IMR-90 (cell line): ENCODE measurements at regions not wholly inside any gene's neighbourhood (a gene's known extent, or its start where the extent isn't known, plus 50 kb on each side); places are given as distances from the start of the nearest gene placed in this dataset.

Experiments used
- ATAC-seq: fragments of 200-7000 bp; cut with Tn5 transposase; 2 replicates; pipeline ENCODE4 v1.9.1; 2020; ENCODE audit warnings: low read depth, mild to moderate bottlenecking, moderate library complexity
- BruUV-seq: library from RNA; stranded (reverse); fragments of 400-500 nt; replicated peaks from 2 replicates; lab custom pipeline; 2021; lab: Mats Ljungman, UMichigan
- CTCF ChIA-PET: fragments of 300-600 bp; formaldehyde crosslinking; extraction: SDS; loops from one replicate; lab custom pipeline; 2021; ENCODE audit warnings: antibody characterized with exemption; lab: Yijun Ruan, JAX
- POLR2A ChIA-PET: fragments of 300-600 bp; sonication (Branson Sonifier 250); formaldehyde crosslinking; loops from one replicate; lab custom pipeline; 2022; ENCODE audit warnings: antibody characterized with exemption; ENCODE audit not compliant: unreplicated experiment; lab: Charles Lee
- DNase-seq: peaks from one replicate; pipeline ENCODE4 v3.0.0; 2013
- H2AFZ ChIP-seq: replicated peaks from 2 replicates; pipeline ENCODE3; 2013; ENCODE audit warnings: low read length, mild to moderate bottlenecking; ENCODE audit not compliant: poor library complexity
- H2AK5ac ChIP-seq: 2 replicates; pipeline ENCODE4 v1.6.1; 2013; ENCODE audit warnings: low read depth, low read length, inconsistent platforms
- H2AK9ac ChIP-seq: replicated peaks from 2 replicates; pipeline ENCODE3; 2013; ENCODE audit warnings: mild to moderate bottlenecking, low read depth, low read length, moderate library complexity; ENCODE audit not compliant: poor library complexity
- H2BK120ac ChIP-seq: 2 replicates; pipeline ENCODE4 v1.6.1; 2013; ENCODE audit warnings: low read depth, low read length, inconsistent platforms
- H2BK15ac ChIP-seq: 3 replicates; pipeline ENCODE4 v1.6.1; 2013; ENCODE audit warnings: low read depth, low read length, inconsistent platforms
- H2BK20ac ChIP-seq: 2 replicates; pipeline ENCODE4 v1.6.1; 2013; ENCODE audit warnings: low read depth, mild to moderate bottlenecking, inconsistent platforms, low read length, moderate library complexity
- H2BK5ac ChIP-seq: 2 replicates; pipeline ENCODE4 v1.6.1; 2013; ENCODE audit warnings: mild to moderate bottlenecking, low read depth, low read length, inconsistent platforms; ENCODE audit not compliant: poor library complexity, severe bottlenecking
- H3K14ac ChIP-seq: replicated peaks from 2 replicates; pipeline ENCODE4 v1.6.1; 2013; ENCODE audit warnings: low read depth, low read length, inconsistent platforms
- H3K18ac ChIP-seq: 2 replicates; pipeline ENCODE4 v1.6.1; 2013; ENCODE audit warnings: low read depth, low read length, control low read depth
- H3K23ac ChIP-seq: 2 replicates; pipeline ENCODE4 v1.6.1; 2013; ENCODE audit warnings: low read depth, low read length, inconsistent platforms
- H3K27ac ChIP-seq: 2 replicates; pipeline ENCODE4 v1.5.1; 2013; ENCODE audit warnings: mild to moderate bottlenecking, control low read depth, low read length; ENCODE audit not compliant: insufficient read depth
- H3K27me3 ChIP-seq: 2 replicates; pipeline ENCODE4 v1.6.1; 2013; ENCODE audit warnings: low read length; ENCODE audit not compliant: control insufficient read depth, insufficient read depth
- H3K36me3 ChIP-seq: 2 replicates; pipeline ENCODE4 v1.6.1; 2013; ENCODE audit warnings: low read length, mixed read lengths; ENCODE audit not compliant: control insufficient read depth, insufficient read depth
- H3K4ac ChIP-seq: 2 replicates; pipeline ENCODE4 v1.6.1; 2013; ENCODE audit warnings: low read depth, low read length, inconsistent platforms
- H3K4me1 ChIP-seq: 2 replicates; pipeline ENCODE4 v1.6.1; 2013; ENCODE audit warnings: low read length, mixed read lengths; ENCODE audit not compliant: control insufficient read depth, insufficient read depth
- H3K4me2 ChIP-seq: 2 replicates; pipeline ENCODE4 v1.6.1; 2013; ENCODE audit warnings: low read depth, mild to moderate bottlenecking, control low read depth, low read length, moderate library complexity
- H3K4me3 ChIP-seq: 2 replicates; pipeline ENCODE4 v1.5.1; 2013; ENCODE audit warnings: low read depth, mild to moderate bottlenecking, control low read depth, low read length, moderate library complexity; ENCODE audit not compliant: insufficient read depth
- H3K56ac ChIP-seq: 2 replicates; pipeline ENCODE4 v1.6.1; 2013; ENCODE audit warnings: low read length, inconsistent platforms; ENCODE audit not compliant: insufficient read depth; ENCODE audit errors: extremely low read depth
- H3K79me1 ChIP-seq, 2 experiments: 2 replicates each; pipeline ENCODE4 v1.6.1; 2013; ENCODE audit warnings: low read length in 2 of 2, inconsistent platforms in 1 of 2, low read depth in 1 of 2
- H3K9ac ChIP-seq: 2 replicates; pipeline ENCODE4 v1.6.1; 2013; ENCODE audit warnings: low read depth, low read length, control low read depth
- H3K9me1 ChIP-seq: 2 replicates; pipeline ENCODE4 v1.6.1; 2013; ENCODE audit warnings: low read length, inconsistent platforms; ENCODE audit not compliant: insufficient read depth
- H3K9me3 ChIP-seq: 2 replicates; pipeline ENCODE4 v1.6.1; 2013; ENCODE audit warnings: low read length; ENCODE audit not compliant: control insufficient read depth, insufficient read depth
- H4K20me1 ChIP-seq: 2 replicates; pipeline ENCODE4 v1.6.1; 2013; ENCODE audit warnings: low read length, inconsistent platforms; ENCODE audit not compliant: insufficient read depth
- H4K5ac ChIP-seq: 2 replicates; pipeline ENCODE4 v1.6.1; 2013; ENCODE audit warnings: mild to moderate bottlenecking, low read depth, low read length, control low read depth
- H4K8ac ChIP-seq, 2 experiments: 2 replicates each; pipeline ENCODE4 v1.6.1; 2013; ENCODE audit warnings: low read depth in 2 of 2, low read length in 2 of 2, control low read depth in 1 of 2, inconsistent platforms in 1 of 2
- H4K91ac ChIP-seq: 2 replicates; pipeline ENCODE4 v1.6.1; 2013; ENCODE audit warnings: low read depth, low read length, inconsistent platforms; ENCODE audit not compliant: insufficient read depth
- BHLHE40 ChIP-seq: fragments of 150-350 bp; IDR thresholded peaks from 2 replicates; pipeline ENCODE4 v1.6.1; 2016; ENCODE audit warnings: mild to moderate bottlenecking, low read depth, low read length
- CHD1 ChIP-seq: IDR thresholded peaks from 2 replicates; pipeline ENCODE4 v1.6.1; 2012; ENCODE audit warnings: low read depth, low read length, improper control_type of control experiment
- CTCF ChIP-seq: conservative IDR thresholded peaks from 2 replicates; pipeline ENCODE4 v1.5.1; 2012; ENCODE audit warnings: mild to moderate bottlenecking, low read depth, low read length, improper control_type of control experiment
- FOS ChIP-seq: fragments of 150-350 bp; IDR thresholded peaks from 2 replicates; pipeline ENCODE4 v1.6.1; 2016; ENCODE audit warnings: low read depth, low read length
- MAFK ChIP-seq: IDR thresholded peaks from 2 replicates; pipeline ENCODE4 v1.6.1; 2012; ENCODE audit warnings: low read depth, low read length, improper control_type of control experiment
- MXI1 ChIP-seq: IDR thresholded peaks from 2 replicates; pipeline ENCODE4 v1.6.1; 2012; ENCODE audit warnings: low read depth, mild to moderate bottlenecking, low read length, moderate library complexity, borderline replicate concordance
- NFE2L2 ChIP-seq: fragments of 150-350 bp; IDR thresholded peaks from 2 replicates; pipeline ENCODE4 v1.6.1; 2016; ENCODE audit warnings: low read depth, mild to moderate bottlenecking, low read length
- POLR2A ChIP-seq: IDR thresholded peaks from 2 replicates; pipeline ENCODE4 v1.6.1; 2012; ENCODE audit warnings: mild to moderate bottlenecking, low read depth, low read length
- RCOR1 ChIP-seq: IDR thresholded peaks from 2 replicates; pipeline ENCODE4 v1.6.1; 2012; ENCODE audit warnings: mild to moderate bottlenecking, low read length, improper control_type of control experiment; ENCODE audit not compliant: insufficient replicate concordance
- RFX5 ChIP-seq: IDR thresholded peaks from 2 replicates; pipeline ENCODE4 v1.8.0; 2012; ENCODE audit warnings: low read depth, mild to moderate bottlenecking, low read length, moderate library complexity
- USF2 ChIP-seq: fragments of 150-350 bp; IDR thresholded peaks from 2 replicates; pipeline ENCODE4 v1.6.1; 2017; ENCODE audit warnings: mild to moderate bottlenecking, antibody characterized with exemption, low read length, low read depth
- WGBS, 2 experiments: methylation state at CpG; one replicate each; pipeline versions ENCODE4 v1.1.5 to v1.1.7; 2013; ENCODE audit warnings: missing lambda C conversion rate in 2 of 2; ENCODE audit not compliant: insufficient read length in 1 of 2; ENCODE audit errors: extremely low coverage in 2 of 2; 5-methylcytosine and 5-hydroxymethylcytosine counted together
- dilution Hi-C: fragments of 300-500 bp; cut with HindIII; formaldehyde crosslinking; loops from one replicate; pipeline ENCODE4 v1.14.3; 2018; ENCODE audit warnings: low sequenced_read_pairs; ENCODE audit not compliant: unreplicated experiment
- in situ Hi-C: fragments of 300-500 bp; cut with MboI; formaldehyde crosslinking; loops from 3 replicates; pipeline ENCODE4 v1.14.3; 2019; ENCODE audit warnings: low sequenced_read_pairs, inconsistent platforms, mixed read lengths
- intact Hi-C: fragments of 100-400 bp; cut with micrococcal nuclease; formaldehyde crosslinking; loops from 2 replicates; pipeline ENCODE4 v1.10.0; 2022
- TF ChIP-seq, protein P1 (sequence below): fragments of 150-350 bp; IDR thresholded peaks from 2 replicates; pipeline ENCODE4 v1.6.1; 2016; ENCODE audit warnings: low read depth, mild to moderate bottlenecking, low read length, moderate library complexity, borderline replicate concordance

GRCh38 chr4:19230906-19231545, 1020.7 kb upstream of the SLIT2 start:
- Histone ChIP-seq H3K56ac (no peak overlapping the region), H3K4me3 (no peak overlapping the region), H2AK9ac (no peak overlapping the region), H3K36me3 (no peaks in the 10 kb centered on the region), H2AK5ac (no peak overlapping the region), H2AFZ (no peak overlapping the region), H2BK15ac (no peak overlapping the region), H3K4me1 (no peaks in the 10 kb centered on the region), H4K20me1 (no peaks in the 10 kb centered on the region), H3K9me3 (no peaks in the 10 kb centered on the region), H4K5ac (no peak overlapping the region), H4K91ac (no peak overlapping the region), H3K9me1 (no peaks in the 10 kb centered on the region), H3K27me3 (no peaks in the 10 kb centered on the region), H2BK20ac (no peak overlapping the region), H4K8ac (no peak overlapping the region), H3K9ac (no peak overlapping the region), H3K4me2 (no peak overlapping the region), H3K4ac (no peak overlapping the region), H3K79me1 (no peaks in the 10 kb centered on the region), H2BK5ac (no peak overlapping the region), H3K23ac (no peak overlapping the region), H3K27ac (no peak overlapping the region), H2BK120ac (no peak overlapping the region), H3K14ac (no peak overlapping the region), H3K18ac (no peak overlapping the region)
- no CpG with 5 or more reads among the region's 3 CpGs for WGBS, 2 experiments
- no TSS peak for BruUV-seq
- intact Hi-C loops, result no loop called here
- in situ Hi-C loops, result loop anchor here (10.0 kb wide), 1 partner anchor 1014 kb away; no protein-coding TSS in a partner anchor
- DNase-seq, result no peak
- CTCF ChIA-PET, result no interaction called here
- POLR2A ChIA-PET, result no interaction called here
- TF ChIP-seq BHLHE40 (no peak), MXI1 (no peak), CHD1 (no peak), RFX5 (no peak), NFE2L2 (no peak), MAFK (no peak), USF2 (no peak), CTCF (no peak), FOS (no peak), RCOR1 (no peak), POLR2A (no peak)
- TF ChIP-seq, protein P1, sequence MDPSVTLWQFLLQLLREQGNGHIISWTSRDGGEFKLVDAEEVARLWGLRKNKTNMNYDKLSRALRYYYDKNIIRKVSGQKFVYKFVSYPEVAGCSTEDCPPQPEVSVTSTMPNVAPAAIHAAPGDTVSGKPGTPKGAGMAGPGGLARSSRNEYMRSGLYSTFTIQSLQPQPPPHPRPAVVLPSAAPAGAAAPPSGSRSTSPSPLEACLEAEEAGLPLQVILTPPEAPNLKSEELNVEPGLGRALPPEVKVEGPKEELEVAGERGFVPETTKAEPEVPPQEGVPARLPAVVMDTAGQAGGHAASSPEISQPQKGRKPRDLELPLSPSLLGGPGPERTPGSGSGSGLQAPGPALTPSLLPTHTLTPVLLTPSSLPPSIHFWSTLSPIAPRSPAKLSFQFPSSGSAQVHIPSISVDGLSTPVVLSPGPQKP, result no peak
- dilution Hi-C loops, result no loop called here
- no peak for ATAC-seq
